ENCODE measurements at regions not wholly inside any gene's neighbourhood (a gene's known extent, or its start where the extent isn't known, plus 50 kb on each side); places are given as distances from the start of the nearest gene placed in this dataset.

DNA sequence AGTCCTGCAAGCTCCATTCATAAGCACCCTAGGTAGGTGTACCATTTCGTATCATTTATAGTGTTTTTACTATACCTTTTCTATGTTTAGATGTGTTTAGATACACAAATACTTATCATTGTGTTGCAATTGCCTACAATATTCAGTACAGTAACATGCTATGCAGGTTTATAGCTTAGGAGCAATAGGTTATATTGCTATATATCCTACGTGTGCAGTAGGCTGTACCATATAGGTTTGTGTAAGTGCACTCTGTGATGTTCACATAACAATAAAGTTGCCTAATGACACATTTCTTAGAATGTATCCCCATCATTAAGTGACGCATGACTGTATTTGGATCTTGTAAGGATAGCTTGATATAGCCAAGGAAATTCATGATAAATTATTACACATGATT, 88.6 kb upstream of the CDH20 start:
- no peak for DNase-seq (ENCODE audit: low spot score)

DNA sequence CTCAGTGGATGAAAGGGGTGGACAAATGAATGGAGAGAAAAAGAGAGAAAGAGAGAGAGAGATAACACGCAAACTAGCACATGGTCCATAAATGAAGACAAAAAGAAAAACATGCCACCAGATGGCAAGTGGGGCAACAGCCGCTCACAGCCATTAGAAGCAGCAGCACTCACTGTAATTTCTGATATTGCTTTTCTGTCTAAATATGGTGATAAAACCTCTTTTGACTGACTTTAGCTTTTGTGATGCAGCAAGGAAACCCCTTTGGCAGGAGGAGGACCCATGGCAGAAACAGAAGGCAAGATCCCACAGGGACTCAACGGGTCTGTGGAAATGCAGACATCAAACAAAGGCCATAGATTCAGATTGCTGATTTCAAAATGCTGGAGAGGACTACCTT, 88.0 kb upstream of the CDH20 start:
- no peak for DNase-seq (ENCODE audit: low spot score)

DNA sequence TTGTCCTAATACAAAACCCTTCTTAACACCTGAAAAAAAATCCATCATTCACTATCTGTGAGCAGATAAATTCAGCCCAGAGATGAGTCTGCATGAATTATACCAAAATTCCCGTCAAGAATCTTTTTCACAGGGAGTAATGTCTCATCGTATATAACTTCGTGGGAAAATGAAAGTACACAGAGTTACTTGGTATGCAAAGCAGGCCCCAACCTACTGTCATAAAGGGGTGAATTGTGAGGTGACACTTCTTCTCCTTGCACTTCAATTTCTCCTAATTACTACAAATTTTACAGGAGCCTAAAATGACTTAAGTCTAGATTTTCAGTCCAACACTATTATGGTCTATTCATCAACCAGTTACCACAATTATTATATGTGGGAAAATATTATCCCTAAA, 84.6 kb upstream of the CDH20 start:
- DNase-seq (ENCODE audit: low spot score): no peak

DNA sequence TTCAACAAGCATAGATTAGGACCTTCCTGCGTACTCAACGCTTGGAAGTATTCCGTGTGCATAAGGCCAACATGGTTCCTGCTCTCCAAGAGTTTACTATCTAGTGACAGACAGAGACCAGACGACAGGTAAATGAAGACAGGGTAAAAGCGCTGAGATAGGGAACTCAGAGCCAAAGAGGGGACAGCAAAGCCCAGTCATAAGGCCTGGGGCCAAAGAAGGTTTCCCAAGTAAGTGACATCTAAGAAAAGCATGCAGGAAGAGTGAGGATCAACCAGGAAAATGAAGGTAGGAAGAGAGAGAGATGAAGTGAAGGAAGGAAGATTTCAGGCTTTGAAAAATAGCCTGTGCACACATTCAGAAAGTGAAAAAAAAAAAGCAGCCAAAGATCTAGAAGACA, 76.9 kb upstream of the CDH20 start:
- no peak for DNase-seq (ENCODE audit: low spot score)

DNA sequence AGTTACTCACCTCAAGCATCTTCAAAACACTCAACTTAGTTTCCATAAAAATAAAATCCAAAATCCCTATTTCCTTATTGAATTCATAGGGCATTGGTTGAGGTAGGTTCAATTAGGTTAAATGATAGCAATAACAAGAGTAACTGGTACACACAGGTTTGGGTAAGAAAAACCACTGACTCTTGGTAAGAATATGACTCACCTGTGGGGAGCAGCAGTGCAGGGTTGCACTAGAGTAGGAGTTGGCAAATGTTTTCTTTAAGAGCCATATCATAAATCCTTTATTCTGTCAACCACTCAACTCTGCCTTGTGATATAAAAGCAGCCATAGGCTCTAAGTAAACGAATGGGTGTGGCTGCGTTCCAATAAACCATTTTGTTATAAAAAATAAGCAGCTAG, 71.4 kb upstream of the CDH20 start:
- no peak for DNase-seq (ENCODE audit: low spot score)

DNA sequence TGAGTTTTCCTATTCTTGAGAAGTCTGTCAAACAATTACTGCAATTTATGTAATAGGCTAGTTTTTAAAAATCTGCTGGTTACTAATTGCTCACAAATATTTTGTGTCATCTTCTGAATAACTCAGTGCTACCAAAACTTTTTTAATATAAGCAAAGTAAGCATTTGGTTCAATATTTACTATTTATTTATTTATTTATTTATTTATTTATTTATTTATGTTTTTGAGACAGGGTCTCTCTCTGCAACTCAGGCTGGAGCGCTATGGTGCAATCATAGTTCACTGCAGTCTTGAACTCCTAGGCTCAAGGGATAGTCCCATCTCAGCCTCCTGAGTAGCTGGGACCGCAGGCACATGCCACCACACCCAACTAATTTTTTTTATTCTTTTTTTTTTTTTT, 60.4 kb upstream of the CDH20 start:
- DNase-seq (ENCODE audit: low spot score): no peak

DNA sequence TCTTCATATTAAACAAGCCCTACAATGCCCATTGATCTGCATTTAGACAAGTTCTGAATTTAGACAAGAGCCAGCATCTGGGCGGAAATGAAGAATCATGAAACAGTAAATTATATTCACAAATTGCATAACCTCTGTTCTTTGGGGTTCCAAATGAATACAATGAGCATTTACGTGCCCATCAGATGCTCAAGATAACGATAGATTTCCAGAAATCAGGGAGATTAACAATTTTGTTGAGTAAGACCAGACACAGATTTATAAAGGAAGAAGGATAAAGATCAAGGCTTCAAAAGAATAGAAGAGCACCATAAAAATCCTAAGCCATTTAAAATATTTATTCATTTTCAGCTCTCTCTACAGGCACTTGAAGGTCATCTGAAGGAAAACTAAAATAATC, 59.7 kb upstream of the CDH20 start:
- no peak for DNase-seq (ENCODE audit: low spot score)

DNA sequence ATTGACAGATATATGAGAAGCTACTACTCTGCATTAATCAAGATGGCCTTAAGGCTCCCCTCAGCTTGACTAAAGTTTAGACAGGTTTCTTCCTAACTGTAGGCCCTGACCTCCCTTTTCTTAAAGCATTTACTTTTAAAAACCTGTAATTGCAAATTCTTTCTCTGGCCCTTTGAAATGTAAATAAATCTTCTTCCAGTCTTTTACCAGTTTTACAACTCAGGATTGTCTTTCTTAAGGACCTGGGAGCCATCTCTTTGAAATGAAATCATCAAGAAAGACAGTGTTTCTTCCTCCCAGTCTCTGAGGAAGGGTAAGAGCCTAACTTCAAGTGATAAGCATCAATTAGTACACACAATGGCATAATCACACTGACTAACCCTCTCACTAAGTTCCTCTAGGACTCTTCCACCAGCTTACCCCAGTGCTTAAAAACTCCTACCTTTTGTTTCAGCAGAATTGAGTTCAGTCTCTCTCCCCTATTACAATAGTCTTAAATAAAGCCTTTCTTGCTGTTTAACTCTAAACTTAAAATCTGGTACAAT, 58.7 kb upstream of the CDH20 start:
- DNase-seq (ENCODE audit: low spot score): no peak

DNA sequence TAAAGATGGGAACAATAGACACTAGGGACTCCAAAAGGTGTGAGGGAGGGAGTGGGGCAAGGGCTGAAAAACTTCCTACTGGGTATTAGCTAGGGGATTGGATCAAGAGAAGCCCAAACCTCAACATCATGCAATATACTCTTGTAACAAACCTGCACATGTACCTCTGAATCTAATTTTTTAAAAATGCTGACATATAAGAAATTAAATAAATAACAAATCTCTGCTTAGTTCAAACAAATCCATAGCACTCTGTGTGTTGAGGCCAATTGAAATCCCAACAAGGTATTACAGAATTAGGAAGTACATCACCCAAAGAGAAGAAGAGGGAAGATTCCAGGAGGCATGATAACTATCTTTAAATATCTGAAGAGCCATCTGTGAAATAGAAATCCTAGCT, 55.4 kb upstream of the CDH20 start:
- no peak for DNase-seq (ENCODE audit: low spot score)

DNA sequence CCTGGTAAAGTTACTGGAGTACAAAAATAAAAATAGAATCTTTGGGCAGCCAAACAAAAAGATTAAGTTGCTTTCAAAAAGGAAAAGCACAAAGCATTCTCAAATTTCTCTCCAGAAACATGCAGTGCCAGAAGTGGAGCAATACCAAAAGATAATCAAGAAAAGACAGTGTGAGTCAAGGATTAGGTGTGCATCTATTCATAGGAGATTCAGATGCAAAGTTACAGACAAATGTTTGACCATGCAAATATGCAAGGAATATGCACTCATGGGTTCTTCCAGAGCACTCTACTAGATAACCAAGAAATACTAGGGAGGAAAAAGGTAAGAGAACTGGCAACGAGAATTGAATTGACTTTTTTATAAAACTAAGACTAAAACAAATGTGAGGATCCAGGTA, 51.8 kb upstream of the CDH20 start:
- no peak for DNase-seq (ENCODE audit: low spot score)

DNA sequence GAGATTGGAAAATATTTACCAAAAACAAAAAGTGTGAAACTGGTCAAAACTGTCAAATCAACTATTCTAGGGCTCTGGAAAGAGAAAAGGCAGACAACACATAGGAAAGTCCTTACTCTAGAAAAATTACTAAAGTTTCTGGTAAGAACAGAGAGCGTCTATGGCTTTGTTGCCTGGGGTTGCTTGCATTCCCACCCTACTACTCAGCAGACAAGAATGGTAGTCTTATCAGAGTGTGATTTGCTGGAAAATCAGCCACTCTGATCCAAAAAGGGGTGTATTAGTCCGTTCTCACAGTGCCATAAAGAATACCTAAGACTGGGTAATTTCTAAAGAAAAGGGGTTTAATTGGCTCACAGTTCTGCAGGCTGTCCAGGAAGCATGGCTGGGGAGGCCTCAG, 50.3 kb upstream of the CDH20 start:
- DNase-seq (ENCODE audit: low spot score): no peak
